Gastroesophageal sphincter (tissue), 4 donors: ENCODE measurements at regions not wholly inside any gene's neighbourhood (a gene's known extent, or its start where the extent isn't known, plus 50 kb on each side); places are given as distances from the start of the nearest gene placed in this dataset.

ENCODE experiments used
- ATAC-seq: fragments of 150-250 bp; one replicate; pipeline ENCODE4 v1.9.1; 2016; ENCODE audit warnings: mild to moderate bottlenecking, moderate library complexity
- H3K27ac ChIP-seq, 4 donors: fragments of 200-600 bp; sonication (generic) in 3 of 4; 1 replicate in 3 of 4; 2 replicates in 1 of 4; pipeline ENCODE4 v1.5.1; 2016 to 2019
- H3K27me3 ChIP-seq: fragments of 200-600 bp; sonication (generic); one replicate; pipeline ENCODE4 v1.5.1; 2019
- H3K36me3 ChIP-seq, 2 donors: fragments of 200-600 bp; sonication (generic); one replicate each; pipeline ENCODE4 v1.5.1; 2019; ENCODE audit warnings: control low read depth in 1 of 2
- H3K4me1 ChIP-seq, 3 donors: fragments of 200-600 bp; sonication (generic); 1 replicate in 2 of 3; 2 replicates in 1 of 3; pipeline ENCODE4 v1.5.1; 2016 to 2019; ENCODE audit warnings: control low read depth in 2 of 3
- H3K4me3 ChIP-seq, 2 donors: fragments of 200-600 bp; sonication (generic); one replicate each; pipeline ENCODE4 v1.5.1; 2019; ENCODE audit warnings: mild to moderate bottlenecking in 1 of 2, moderate library complexity in 1 of 2
- H3K9me3 ChIP-seq, 3 donors: fragments of 200-600 bp; sonication (generic); one replicate each; pipeline ENCODE4 v1.5.1; 2017 to 2019; ENCODE audit warnings: control low read depth in 2 of 3
- EP300 ChIP-seq: sonication (generic); formaldehyde crosslinking; IDR thresholded peaks from one replicate; pipeline ENCODE4 v1.6.1; 2017; ENCODE audit warnings: antibody characterized with exemption, mild to moderate bottlenecking
- POLR2A ChIP-seq, 2 donors: fragments of 450-650 bp; IDR thresholded peaks; one replicate each; pipeline ENCODE4 v1.6.1; 2017; ENCODE audit warnings: antibody characterized with exemption in 2 of 2, mild to moderate bottlenecking in 2 of 2, moderate library complexity in 1 of 2
- POLR2AphosphoS5 ChIP-seq: sonication (generic); formaldehyde crosslinking; IDR thresholded peaks from one replicate; pipeline ENCODE4 v1.6.1; 2017; ENCODE audit warnings: antibody characterized with exemption
- WGBS, 2 donors: methylation state at CpG; one replicate each; pipeline ENCODE4 v1.1.5; 2018; ENCODE audit warnings: low coverage in 1 of 2; 5-methylcytosine and 5-hydroxymethylcytosine counted together
- TF ChIP-seq, protein P1 (sequence below), 4 experiments: fragments of 200-600 bp in 2 of 4; fragments of 450-650 bp in 2 of 4; sonication (generic) in 1 of 4; IDR thresholded peaks; one replicate each; pipeline ENCODE4 v1.5.1; 2017 to 2019; ENCODE audit warnings: antibody characterized with exemption in 4 of 4, mild to moderate bottlenecking in 2 of 4, moderate library complexity in 2 of 4

DNA sequence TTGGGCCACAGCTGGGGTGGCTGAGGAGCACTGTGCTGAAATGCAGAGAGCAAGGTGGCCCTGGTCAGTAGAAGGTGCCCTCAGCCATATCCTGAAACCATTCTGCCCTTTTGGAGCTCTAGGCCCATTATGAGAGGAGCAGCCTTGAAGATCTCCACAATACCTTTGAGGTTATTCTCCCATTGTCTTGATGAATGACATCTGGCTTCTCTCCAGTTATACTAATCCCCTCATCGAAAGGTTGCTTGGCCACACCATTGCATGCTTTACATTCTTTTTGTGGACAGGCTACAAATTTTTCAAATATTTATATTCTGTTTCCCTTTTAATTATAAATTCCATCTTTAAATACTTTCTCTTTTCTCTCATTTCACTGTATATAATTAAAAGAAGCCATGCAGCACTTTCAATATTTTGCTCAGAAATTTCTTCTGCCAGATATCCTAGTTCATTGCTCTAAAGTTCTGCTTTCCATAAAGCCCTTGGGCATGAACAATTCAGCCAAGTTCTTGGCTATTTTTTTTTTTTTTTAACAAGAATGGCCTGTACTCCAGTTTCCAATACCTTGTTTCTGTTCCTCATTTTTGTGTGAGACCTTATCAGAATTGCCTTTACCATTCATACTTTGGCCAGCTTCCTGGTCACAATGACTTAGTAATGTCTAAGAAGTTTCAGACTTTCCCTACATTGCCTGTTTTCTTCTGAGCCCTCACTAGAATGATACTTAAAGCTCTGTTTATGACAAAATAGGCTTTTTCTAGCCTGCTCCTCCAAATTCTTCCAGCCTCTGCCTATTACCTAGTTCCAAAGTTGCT, 138.9 kb upstream of the SGO1 start:
- no peaks in the 10 kb centered on the region for H3K36me3 ChIP-seq
- WGBS, 2 donors = 33 to 44% methylated on average over 1 of the region's 1 CpG
- H3K4me1 ChIP-seq = peaks cover 0 to 13% (median 2%) of the 10 kb centered on the region in 3 donors
- H3K27me3 ChIP-seq = no peaks in the 10 kb centered on the region
- H3K9me3 ChIP-seq = no peaks in the 10 kb centered on the region
- TF ChIP-seq EP300 (no peak), POLR2AphosphoS5 (no peak), POLR2A (IDR thresholded peaks at IDR 0.05) (no peak)
- TF ChIP-seq, protein P1, sequence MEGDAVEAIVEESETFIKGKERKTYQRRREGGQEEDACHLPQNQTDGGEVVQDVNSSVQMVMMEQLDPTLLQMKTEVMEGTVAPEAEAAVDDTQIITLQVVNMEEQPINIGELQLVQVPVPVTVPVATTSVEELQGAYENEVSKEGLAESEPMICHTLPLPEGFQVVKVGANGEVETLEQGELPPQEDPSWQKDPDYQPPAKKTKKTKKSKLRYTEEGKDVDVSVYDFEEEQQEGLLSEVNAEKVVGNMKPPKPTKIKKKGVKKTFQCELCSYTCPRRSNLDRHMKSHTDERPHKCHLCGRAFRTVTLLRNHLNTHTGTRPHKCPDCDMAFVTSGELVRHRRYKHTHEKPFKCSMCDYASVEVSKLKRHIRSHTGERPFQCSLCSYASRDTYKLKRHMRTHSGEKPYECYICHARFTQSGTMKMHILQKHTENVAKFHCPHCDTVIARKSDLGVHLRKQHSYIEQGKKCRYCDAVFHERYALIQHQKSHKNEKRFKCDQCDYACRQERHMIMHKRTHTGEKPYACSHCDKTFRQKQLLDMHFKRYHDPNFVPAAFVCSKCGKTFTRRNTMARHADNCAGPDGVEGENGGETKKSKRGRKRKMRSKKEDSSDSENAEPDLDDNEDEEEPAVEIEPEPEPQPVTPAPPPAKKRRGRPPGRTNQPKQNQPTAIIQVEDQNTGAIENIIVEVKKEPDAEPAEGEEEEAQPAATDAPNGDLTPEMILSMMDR (IDR thresholded peaks at IDR 0.05) = no peak
- H3K4me3 ChIP-seq = no peak overlapping the region
- no peak overlapping the region for H3K27ac ChIP-seq
- ATAC-seq = no peak

DNA sequence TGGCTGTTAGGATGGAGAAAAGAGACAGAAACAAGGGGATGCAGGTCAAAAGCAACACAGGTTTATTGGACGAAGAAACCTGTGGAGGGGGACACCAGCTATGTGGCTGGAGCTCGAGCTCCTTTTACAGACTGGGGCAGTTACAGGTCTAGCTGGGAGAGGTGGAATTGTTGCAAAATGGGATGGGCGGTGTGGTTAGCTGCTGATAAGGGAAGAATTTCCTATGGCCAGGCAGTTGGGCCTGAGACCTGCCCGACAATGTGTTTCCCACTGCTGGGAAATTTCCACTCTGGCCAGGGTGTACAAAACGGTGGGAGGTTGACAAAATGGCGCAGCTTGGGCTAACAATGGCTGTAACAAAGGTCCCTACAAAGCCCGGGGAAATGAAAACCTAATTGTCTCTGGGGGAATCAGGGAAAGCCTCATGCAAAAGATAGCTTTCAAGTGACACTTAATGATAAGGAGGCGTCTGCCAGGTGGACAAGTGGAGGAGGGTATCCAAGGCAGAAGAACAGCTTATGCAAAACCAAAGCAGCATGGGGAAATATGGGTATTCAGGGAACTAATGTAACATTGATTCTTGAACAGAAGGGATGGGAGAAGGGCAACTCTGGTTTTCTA, 137.4 kb upstream of the SGO1 start:
- H3K27me3 ChIP-seq = no peaks in the 10 kb centered on the region
- TF ChIP-seq EP300 (no peak), POLR2AphosphoS5 (no peak), POLR2A (IDR thresholded peaks at IDR 0.05) (no peak)
- H3K4me3 ChIP-seq = no peak overlapping the region
- ATAC-seq = no peak
- 88 to 94% methylated on average over 5 to 8 of the region's 8 CpGs for WGBS, 2 donors
- peaks cover 0 to 22% (median 5%) of the 10 kb centered on the region in 3 donors for H3K4me1 ChIP-seq
- H3K9me3 ChIP-seq = no peaks in the 10 kb centered on the region
- no peaks in the 10 kb centered on the region for H3K36me3 ChIP-seq
- no peak overlapping the region for H3K27ac ChIP-seq

DNA sequence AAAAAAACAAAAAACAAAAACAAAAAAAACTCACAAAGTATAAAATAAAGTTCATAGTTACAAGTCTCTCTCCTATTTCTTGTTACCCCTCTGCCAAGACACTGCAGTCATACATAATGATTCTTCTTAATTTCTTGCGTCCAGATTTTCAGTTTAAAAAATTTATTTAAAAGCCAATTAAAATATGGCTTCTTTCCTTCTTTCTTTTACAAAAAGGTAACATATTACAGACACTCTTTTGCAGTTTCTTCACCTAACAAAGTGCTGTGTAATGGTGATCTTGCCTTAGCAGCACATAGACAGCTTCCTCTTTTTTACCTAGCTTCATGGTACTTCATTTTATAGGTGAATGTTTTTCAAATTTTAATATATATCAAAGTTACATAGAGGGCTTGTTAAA, 136.1 kb upstream of the SGO1 start:
- TF ChIP-seq, protein P1 (IDR thresholded peaks at IDR 0.05) = no peak
- no peak for TF ChIP-seq POLR2AphosphoS5
- no peak for TF ChIP-seq POLR2A (IDR thresholded peaks at IDR 0.05)
- TF ChIP-seq EP300 = no peak
- Histone ChIP-seq H3K27ac (no peak overlapping the region), H3K9me3 (no peaks in the 10 kb centered on the region), H3K4me1 (peaks cover 0 to 33% (median 8%) of the 10 kb centered on the region in 3 donors), H3K27me3 (no peaks in the 10 kb centered on the region), H3K4me3 (no peak overlapping the region), H3K36me3 (no peaks in the 10 kb centered on the region)
- 100% methylated on average over 1 of the region's 1 CpG for WGBS, 2 donors
- no peak for ATAC-seq

DNA sequence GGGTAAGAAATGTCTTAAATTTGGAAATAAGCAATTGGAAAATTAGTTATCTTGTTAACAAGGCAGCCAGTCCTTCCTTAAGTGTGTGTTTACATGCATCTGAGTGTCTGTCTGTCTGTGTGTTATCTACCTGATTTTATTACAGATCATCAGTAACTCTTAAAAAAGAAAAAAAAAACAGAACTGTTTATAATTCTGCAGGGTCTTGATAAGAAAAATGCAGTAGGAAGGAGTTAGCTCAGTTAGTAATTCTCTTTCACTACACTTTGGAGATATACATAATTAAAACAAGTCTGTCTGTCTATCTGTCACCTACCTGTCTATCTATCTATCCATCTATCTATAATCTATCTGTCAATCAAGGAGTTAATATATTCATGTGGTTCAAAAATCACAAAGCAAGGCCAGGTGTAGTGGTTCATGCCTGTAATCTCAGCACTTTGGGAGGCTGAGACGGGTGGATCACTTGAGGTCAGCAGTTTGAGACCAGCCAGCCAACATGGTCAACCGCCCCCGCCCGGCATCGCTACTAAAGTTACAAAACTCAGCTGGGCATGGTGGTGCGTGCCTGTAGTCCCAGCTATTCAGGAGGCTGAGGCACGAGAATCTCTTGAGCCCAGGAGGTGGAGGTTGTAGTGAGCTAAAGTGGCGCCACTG, 135.5 kb upstream of the SGO1 start:
- H3K4me1 ChIP-seq = peaks cover 0 to 35% (median 8%) of the 10 kb centered on the region in 3 donors
- WGBS, 2 donors = 96 to 100% methylated on average over 3 to 7 of the region's 8 CpGs
- H3K4me3 ChIP-seq = no peak overlapping the region
- H3K36me3 ChIP-seq = no peaks in the 10 kb centered on the region
- no peak overlapping the region for H3K27ac ChIP-seq
- TF ChIP-seq EP300 = no peak
- TF ChIP-seq, protein P1 (IDR thresholded peaks at IDR 0.05) = no peak
- TF ChIP-seq POLR2AphosphoS5 = no peak
- TF ChIP-seq POLR2A (IDR thresholded peaks at IDR 0.05) = no peak
- no peaks in the 10 kb centered on the region for H3K27me3 ChIP-seq
- no peak for ATAC-seq
- no peaks in the 10 kb centered on the region for H3K9me3 ChIP-seq

DNA sequence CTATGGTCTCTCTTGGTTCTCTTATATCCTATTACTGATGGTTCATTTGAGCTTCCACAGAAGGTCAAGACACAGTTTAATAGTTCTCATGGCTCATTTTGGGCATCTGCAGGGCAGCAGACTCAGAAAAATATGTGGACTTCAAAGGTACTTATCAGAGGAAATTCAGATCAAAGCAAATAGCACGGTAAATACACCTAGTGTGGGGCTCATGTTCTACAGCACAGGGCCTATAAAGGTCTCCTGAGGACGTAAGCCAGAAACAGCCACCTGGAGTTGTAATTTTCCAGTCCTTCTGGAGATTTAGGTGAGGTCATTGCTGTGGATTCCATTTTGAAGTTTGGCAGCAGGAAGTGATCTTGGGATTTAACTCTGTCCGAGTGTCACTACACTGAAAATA, 134.5 kb upstream of the SGO1 start:
- no peak for ATAC-seq
- Histone ChIP-seq H3K27me3 (no peaks in the 10 kb centered on the region), H3K4me3 (no peak overlapping the region), H3K9me3 (no peaks in the 10 kb centered on the region), H3K4me1 (peaks cover 0 to 43% (median 8%) of the 10 kb centered on the region in 3 donors), H3K36me3 (no peaks in the 10 kb centered on the region), H3K27ac (peak overlapping the region in 3 of 4 donors; percentile 32 to 50 (median 43))
- TF ChIP-seq POLR2A (IDR thresholded peaks at IDR 0.05) = no peak
- TF ChIP-seq POLR2AphosphoS5 = no peak
- TF ChIP-seq, protein P1 (IDR thresholded peaks at IDR 0.05) = no peak
- no peak for TF ChIP-seq EP300
- WGBS, 2 donors = 27 to 36% methylated on average over 3 of the region's 3 CpGs
